Suprapubic skin (tissue), 4 donors: ENCODE measurements at regions not wholly inside any gene's neighbourhood (a gene's known extent, or its start where the extent isn't known, plus 50 kb on each side); places are given as distances from the start of the nearest gene placed in this dataset.

Experiments
- CTCF ChIP-seq, 2 donors: fragments of 200-600 bp in 1 of 2; fragments of 450-650 bp in 1 of 2; sonication (generic) in 1 of 2; IDR thresholded peaks; one replicate each; pipeline ENCODE4 v1.5.1; 2016 to 2019; ENCODE audit warnings: antibody characterized with exemption in 2 of 2, mild to moderate bottlenecking in 1 of 2, moderate library complexity in 1 of 2
- POLR2A ChIP-seq, 2 donors: fragments of 450-650 bp; IDR thresholded peaks; one replicate each; pipeline ENCODE4 v1.6.1; 2017; ENCODE audit warnings: antibody characterized with exemption in 2 of 2, mild to moderate bottlenecking in 2 of 2, moderate library complexity in 2 of 2
- POLR2AphosphoS5 ChIP-seq, 3 donors: sonication (generic); formaldehyde crosslinking; IDR thresholded peaks; one replicate each; pipeline ENCODE4 v1.6.1; 2017; ENCODE audit warnings: antibody characterized with exemption in 3 of 3

DNA sequence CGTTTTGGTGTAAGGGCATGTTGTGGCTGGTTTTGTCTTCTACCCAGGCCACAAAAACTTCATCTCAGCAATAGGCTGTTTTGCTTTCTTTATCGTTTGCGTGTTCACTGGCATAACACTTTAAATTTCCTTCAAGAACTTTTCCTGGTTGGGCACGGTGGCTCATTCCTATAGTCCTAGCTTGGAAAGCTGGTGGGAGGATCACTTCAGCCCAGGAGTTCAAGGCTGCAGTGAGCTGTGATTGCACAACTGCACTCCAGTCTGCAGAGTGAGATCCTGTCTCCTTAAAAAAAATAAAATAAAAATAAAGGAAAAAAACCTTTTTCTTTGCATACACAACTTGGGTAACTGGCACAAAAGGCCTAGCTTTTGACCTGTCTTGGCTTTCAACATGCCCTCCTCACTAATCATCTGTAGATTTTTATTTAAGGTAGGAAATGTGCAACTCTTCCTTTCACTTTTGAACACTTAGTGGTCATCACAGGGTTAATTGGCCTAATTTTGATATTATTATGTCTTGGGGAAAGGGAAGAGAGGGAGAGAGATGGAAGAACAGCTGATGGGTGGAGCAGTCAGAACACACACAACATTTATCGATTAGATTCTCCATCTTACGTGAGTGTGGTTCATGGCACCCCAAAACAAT is 78.9 kb upstream of the PSMA6 start:
- TF ChIP-seq POLR2A (IDR thresholded peaks at IDR 0.05) (no peak), CTCF (IDR thresholded peaks at IDR 0.05) (no peak), POLR2AphosphoS5 (IDR thresholded peaks at IDR 0.05) (no peak)
